GM06990 (cell line): ENCODE measurements at regions not wholly inside any gene's neighbourhood (a gene's known extent, or its start where the extent isn't known, plus 50 kb on each side); places are given as distances from the start of the nearest gene placed in this dataset.

ENCODE experiments used
- DNase-seq: peaks from one replicate; pipeline ENCODE4 v3.0.0-alpha.2; 2011; ENCODE audit not compliant: insufficient read length; ENCODE audit errors: extremely low read depth
- H3K27me3 ChIP-seq: replicated peaks from 2 replicates; pipeline ENCODE4 v1.6.0; 2011; ENCODE audit warnings: low read length; ENCODE audit not compliant: control insufficient read depth, insufficient read depth
- H3K36me3 ChIP-seq: 2 replicates; pipeline ENCODE4 v1.5.1; 2011; ENCODE audit warnings: low read length; ENCODE audit not compliant: control insufficient read depth, insufficient read depth
- H3K4me3 ChIP-seq: replicated peaks from 2 replicates; pipeline ENCODE4 v1.5.1; 2011; ENCODE audit warnings: low read depth, mild to moderate bottlenecking, control low read depth, low read length
- CTCF ChIP-seq: IDR thresholded peaks from 2 replicates; pipeline ENCODE4 v1.5.1; 2011; ENCODE audit warnings: low read length, control low read depth, mild to moderate bottlenecking, inconsistent platforms; ENCODE audit not compliant: insufficient read depth, poor library complexity, severe bottlenecking

GRCh38 chr9:107627781-107628180 lies 138.2 kb upstream of the KLF4 start:
- Histone ChIP-seq H3K36me3 (no peaks in the 10 kb centered on the region), H3K27me3 (no peaks in the 10 kb centered on the region; the same call in none of the 2 replicates), H3K4me3 (no peak overlapping the region)
- TF ChIP-seq CTCF, result no peak
- DNase-seq, result no peak

GRCh38 chr9:107626118-107626517 lies 136.5 kb upstream of the KLF4 start:
- H3K27me3 ChIP-seq, result no peaks in the 10 kb centered on the region; the same call in 1 of the 2 replicates
- no peak for TF ChIP-seq CTCF
- DNase-seq, result no peak
- H3K4me3 ChIP-seq, result no peak overlapping the region
- H3K36me3 ChIP-seq, result no peaks in the 10 kb centered on the region

GRCh38 chr9:107625383-107625984 lies 135.9 kb upstream of the KLF4 start:
- Histone ChIP-seq H3K4me3 (no peak overlapping the region), H3K27me3 (no peaks in the 10 kb centered on the region; the same call in 1 of the 2 replicates), H3K36me3 (no peaks in the 10 kb centered on the region)
- TF ChIP-seq CTCF, result no peak
- DNase-seq, result no peak

- TF ChIP-seq CTCF, result no peak
- H3K4me3 ChIP-seq, result no peak overlapping the region
- no peaks in the 10 kb centered on the region; the same call in 1 of the 2 replicates for H3K27me3 ChIP-seq
- DNase-seq, result no peak
- no peaks in the 10 kb centered on the region for H3K36me3 ChIP-seq
These were observed 134.8 kb upstream of the KLF4 start for GRCh38 chr9:107624234-107624948.

- H3K27me3 ChIP-seq, result no peaks in the 10 kb centered on the region; the same call in none of the 2 replicates
- H3K4me3 ChIP-seq, result no peak overlapping the region
- TF ChIP-seq CTCF, result no peak
- DNase-seq, result no peak
- H3K36me3 ChIP-seq, result no peaks in the 10 kb centered on the region
These were observed 131.9 kb upstream of the KLF4 start for GRCh38 chr9:107621436-107621835.
